GM23248 (cell line): ENCODE measurements at regions not wholly inside any gene's neighbourhood (a gene's known extent, or its start where the extent isn't known, plus 50 kb on each side); places are given as distances from the start of the nearest gene placed in this dataset.

ENCODE experiments used
- EZH2 ChIP-seq: fragments of 200-600 bp; sonication (generic); IDR thresholded peaks from 2 replicates; pipeline ENCODE4 v1.6.1; 2018; ENCODE audit warnings: antibody characterized with exemption, mild to moderate bottlenecking; ENCODE audit not compliant: insufficient read depth, poor library complexity, severe bottlenecking
- EZH2phosphoT487 ChIP-seq: fragments of 200-600 bp; sonication (generic); IDR thresholded peaks from 2 replicates; pipeline ENCODE4 v1.6.1; 2018; ENCODE audit warnings: antibody characterized with exemption, moderate library complexity, mild to moderate bottlenecking, low read depth; ENCODE audit not compliant: insufficient read depth

DNA sequence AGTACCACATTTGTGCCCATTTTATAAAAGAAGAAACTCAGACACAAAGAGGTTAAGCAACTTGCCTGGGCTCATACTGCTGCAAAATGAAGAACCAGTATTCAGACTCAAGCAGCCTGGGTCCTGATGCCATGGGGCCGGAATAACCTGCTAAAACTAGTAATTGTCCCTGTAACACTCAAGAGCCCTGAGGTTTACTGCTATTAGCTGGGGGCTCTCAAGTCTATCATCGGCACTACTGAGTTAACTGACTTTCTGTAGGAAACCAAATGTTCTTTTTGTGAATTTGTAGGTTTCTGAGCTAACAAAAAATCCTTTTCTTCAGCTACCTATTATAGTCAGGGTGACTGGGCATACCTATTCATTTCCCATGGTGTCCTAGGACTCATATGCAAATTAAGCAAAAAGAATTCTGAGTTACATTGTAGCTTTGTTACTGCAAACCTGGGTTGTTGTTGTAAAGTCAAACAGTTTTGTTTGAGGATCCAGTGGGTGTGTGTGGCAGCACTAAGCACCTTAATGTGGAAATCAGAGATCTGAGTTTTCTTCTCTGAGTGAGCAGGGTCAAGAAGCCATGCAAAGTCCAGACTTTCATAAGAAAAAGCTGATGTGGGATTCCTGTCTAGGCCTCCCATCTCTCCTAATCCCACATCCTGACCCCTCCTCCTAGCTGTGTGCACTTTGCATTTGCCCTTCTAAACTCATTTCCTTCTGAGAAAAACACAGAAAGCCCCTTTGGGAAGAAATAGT, 72.4 kb upstream of the TNP1 start:
- TF ChIP-seq EZH2 = no peak
- no peak for TF ChIP-seq EZH2phosphoT487
